ENCODE measurements at regions not wholly inside any gene's neighbourhood (a gene's known extent, or its start where the extent isn't known, plus 50 kb on each side); places are given as distances from the start of the nearest gene placed in this dataset.

DNA sequence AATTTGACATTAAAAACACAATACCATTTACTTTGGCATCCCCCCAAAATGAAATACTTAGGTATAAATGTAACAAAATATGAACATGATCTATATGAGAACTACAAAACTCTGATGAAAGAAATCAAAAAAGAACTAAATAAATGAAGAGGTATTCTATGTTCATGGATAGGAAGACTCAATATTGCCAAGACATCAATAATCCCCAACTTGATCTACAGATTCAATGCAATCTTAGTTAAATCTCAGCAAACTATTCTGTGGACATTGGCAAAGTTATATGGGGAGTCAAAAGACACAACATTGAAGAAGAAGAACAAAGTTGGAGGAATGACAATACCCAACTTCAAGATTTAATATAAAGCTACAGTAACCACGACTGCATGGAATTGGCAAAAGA, 145.2 kb upstream of the HEY2 start:
- CTCF ChIA-PET, result no interaction called here
- Mint-ChIP-seq H3K36me3 (ENCODE audit: insufficient read depth, unreplicated experiment) (no peaks in the 10 kb centered on the region), H3K27ac (ENCODE audit: unreplicated experiment) (no peak overlapping the region), H3K4me1 (ENCODE audit: low read depth, unreplicated experiment) (no peaks in the 10 kb centered on the region), H3K4me3 (ENCODE audit: low read depth, unreplicated experiment) (no peak overlapping the region), H3K9me3 (ENCODE audit: low read depth, unreplicated experiment) (no peaks in the 10 kb centered on the region), H3K27me3 (ENCODE audit: unreplicated experiment) (no peaks in the 10 kb centered on the region)
- DNase-seq, result no peak
- no TSS peak for BruUV-seq (replicated peaks)
- TF ChIP-seq, protein P1, sequence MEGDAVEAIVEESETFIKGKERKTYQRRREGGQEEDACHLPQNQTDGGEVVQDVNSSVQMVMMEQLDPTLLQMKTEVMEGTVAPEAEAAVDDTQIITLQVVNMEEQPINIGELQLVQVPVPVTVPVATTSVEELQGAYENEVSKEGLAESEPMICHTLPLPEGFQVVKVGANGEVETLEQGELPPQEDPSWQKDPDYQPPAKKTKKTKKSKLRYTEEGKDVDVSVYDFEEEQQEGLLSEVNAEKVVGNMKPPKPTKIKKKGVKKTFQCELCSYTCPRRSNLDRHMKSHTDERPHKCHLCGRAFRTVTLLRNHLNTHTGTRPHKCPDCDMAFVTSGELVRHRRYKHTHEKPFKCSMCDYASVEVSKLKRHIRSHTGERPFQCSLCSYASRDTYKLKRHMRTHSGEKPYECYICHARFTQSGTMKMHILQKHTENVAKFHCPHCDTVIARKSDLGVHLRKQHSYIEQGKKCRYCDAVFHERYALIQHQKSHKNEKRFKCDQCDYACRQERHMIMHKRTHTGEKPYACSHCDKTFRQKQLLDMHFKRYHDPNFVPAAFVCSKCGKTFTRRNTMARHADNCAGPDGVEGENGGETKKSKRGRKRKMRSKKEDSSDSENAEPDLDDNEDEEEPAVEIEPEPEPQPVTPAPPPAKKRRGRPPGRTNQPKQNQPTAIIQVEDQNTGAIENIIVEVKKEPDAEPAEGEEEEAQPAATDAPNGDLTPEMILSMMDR (IDR thresholded peaks at IDR 0.05; ENCODE audit: unreplicated experiment), result no peak
- intact Hi-C loops (cut with micrococcal nuclease; ENCODE audit: unreplicated experiment), result no loop called here

GRCh38 chr6:125611573-125612344, 137.7 kb upstream of the HEY2 start:
- H3K27ac Mint-ChIP-seq (ENCODE audit: unreplicated experiment), result no peak overlapping the region
- no peaks in the 10 kb centered on the region for H3K36me3 Mint-ChIP-seq (ENCODE audit: insufficient read depth, unreplicated experiment)
- DNase-seq, result no peak
- no peaks in the 10 kb centered on the region for H3K9me3 Mint-ChIP-seq (ENCODE audit: low read depth, unreplicated experiment)
- H3K4me1 Mint-ChIP-seq (ENCODE audit: low read depth, unreplicated experiment), result peaks cover 8% of the 10 kb centered on the region
- H3K4me3 Mint-ChIP-seq (ENCODE audit: low read depth, unreplicated experiment), result peak overlapping the region; percentile 11
- H3K27me3 Mint-ChIP-seq (ENCODE audit: unreplicated experiment), result no peaks in the 10 kb centered on the region
- BruUV-seq (replicated peaks), result no TSS peak
- intact Hi-C loops (cut with micrococcal nuclease; ENCODE audit: unreplicated experiment), result no loop called here
- CTCF ChIA-PET, result no interaction called here
- TF ChIP-seq, protein P1 (IDR thresholded peaks at IDR 0.05; ENCODE audit: unreplicated experiment), result no peak

DNA sequence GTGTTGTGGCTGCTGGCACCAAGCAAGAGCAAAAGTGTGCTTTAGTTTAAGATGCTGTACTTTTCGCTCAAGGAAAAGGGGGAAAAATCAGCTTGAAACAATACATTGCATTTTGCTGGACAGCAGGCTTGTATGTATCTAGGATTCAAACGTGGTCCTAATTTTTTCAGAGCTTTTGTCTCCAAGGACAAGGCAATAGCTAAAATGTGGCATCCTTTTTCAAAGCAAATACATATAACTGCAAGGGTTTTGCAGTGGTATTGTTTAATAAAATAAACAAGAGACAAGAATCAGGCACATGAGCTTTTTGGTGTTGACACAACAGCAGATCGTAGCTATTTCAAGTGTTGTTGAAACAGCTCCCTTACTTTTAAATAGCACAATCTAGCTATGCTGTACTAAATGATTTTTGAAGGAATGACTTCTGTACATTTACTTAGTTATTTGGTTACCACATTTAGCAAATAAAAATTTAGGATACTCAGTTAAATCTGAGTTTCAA, 137.0 kb upstream of the HEY2 start:
- Mint-ChIP-seq H3K27me3 (ENCODE audit: unreplicated experiment) (no peaks in the 10 kb centered on the region), H3K4me3 (ENCODE audit: low read depth, unreplicated experiment) (no peak overlapping the region), H3K4me1 (ENCODE audit: low read depth, unreplicated experiment) (peaks cover 8% of the 10 kb centered on the region), H3K9me3 (ENCODE audit: low read depth, unreplicated experiment) (no peaks in the 10 kb centered on the region), H3K36me3 (ENCODE audit: insufficient read depth, unreplicated experiment) (no peaks in the 10 kb centered on the region), H3K27ac (ENCODE audit: unreplicated experiment) (no peak overlapping the region)
- TF ChIP-seq, protein P1 (IDR thresholded peaks at IDR 0.05; ENCODE audit: unreplicated experiment), result no peak
- BruUV-seq (replicated peaks), result no TSS peak
- DNase-seq, result no peak
- CTCF ChIA-PET, result no interaction called here
- intact Hi-C loops (cut with micrococcal nuclease; ENCODE audit: unreplicated experiment), result no loop called here

- intact Hi-C loops (cut with micrococcal nuclease; ENCODE audit: unreplicated experiment), result no loop called here
- CTCF ChIA-PET, result interaction anchor here (1.0 kb wide), 1 partner anchor 95 kb away, joined by 3 read pairs; no protein-coding TSS in a partner anchor
- Mint-ChIP-seq H3K27me3 (ENCODE audit: unreplicated experiment) (peaks cover 8% of the 10 kb centered on the region), H3K4me1 (ENCODE audit: low read depth, unreplicated experiment) (no peaks in the 10 kb centered on the region), H3K4me3 (ENCODE audit: low read depth, unreplicated experiment) (no peak overlapping the region), H3K27ac (ENCODE audit: unreplicated experiment) (no peak overlapping the region), H3K9me3 (ENCODE audit: low read depth, unreplicated experiment) (no peaks in the 10 kb centered on the region), H3K36me3 (ENCODE audit: insufficient read depth, unreplicated experiment) (no peaks in the 10 kb centered on the region)
- TF ChIP-seq, protein P1 (IDR thresholded peaks at IDR 0.05; ENCODE audit: unreplicated experiment), result no peak
- DNase-seq, result no peak
- no TSS peak for BruUV-seq (replicated peaks)
Observed at GRCh38 chr6:125618629-125619028, 130.8 kb upstream of the HEY2 start.

All from Calu3 (cell line).